Sigmoid colon (tissue), 4 donors: ENCODE measurements at regions not wholly inside any gene's neighbourhood (a gene's known extent, or its start where the extent isn't known, plus 50 kb on each side); places are given as distances from the start of the nearest gene placed in this dataset.
"Not testable (repeated sequence)": the region's sequence is repeated elsewhere in the genome, so short reads cannot be mapped to it uniquely, and the experiment has no call there.

Source experiments
- CTCF ChIP-seq, 4 experiments: fragments of 450-650 bp in 3 of 4; fragments of 200-600 bp in 1 of 4; IDR thresholded peaks; one replicate each; pipeline ENCODE4 v1.5.1; 2016 to 2019; ENCODE audit warnings: antibody characterized with exemption in 4 of 4, mild to moderate bottlenecking in 3 of 4, moderate library complexity in 2 of 4
- EP300 ChIP-seq, 4 donors: sonication (generic); formaldehyde crosslinking; IDR thresholded peaks; one replicate each; pipeline ENCODE4 v1.6.1; 2017; ENCODE audit warnings: antibody characterized with exemption in 4 of 4

GRCh38 chr2:118415186-118415585, 326.9 kb downstream of the INSIG2 start:
- not testable (repeated sequence) for TF ChIP-seq EP300, CTCF (IDR thresholded peaks at IDR 0.05)
